ENCODE measurements at regions not wholly inside any gene's neighbourhood (a gene's known extent, or its start where the extent isn't known, plus 50 kb on each side); places are given as distances from the start of the nearest gene placed in this dataset.

GRCh38 chr1:22344851-22345560, 106.6 kb upstream of the ZBTB40 start:
- no peaks in the 10 kb centered on the region for H3K36me3 Mint-ChIP-seq
- peaks cover 27% of the 10 kb centered on the region for H3K27me3 Mint-ChIP-seq
- H3K4me1 Mint-ChIP-seq = peaks cover 5% of the 10 kb centered on the region
- H3K27ac Mint-ChIP-seq = no peak overlapping the region
- no peaks in the 10 kb centered on the region for H3K9me3 Mint-ChIP-seq
- H3K4me3 Mint-ChIP-seq = no peak overlapping the region
- DNase-seq (ENCODE audit: low spot score in 2 of 2) (no peak), ATAC-seq (ENCODE audit: low read depth) (no peak)

- DNase-seq (ENCODE audit: low spot score in 2 of 2) (no peak), ATAC-seq (ENCODE audit: low read depth) (no peak)
- Mint-ChIP-seq H3K36me3 (no peaks in the 10 kb centered on the region), H3K27ac (no peak overlapping the region), H3K27me3 (peaks cover 25% of the 10 kb centered on the region), H3K4me3 (no peak overlapping the region), H3K4me1 (peaks cover 3% of the 10 kb centered on the region), H3K9me3 (no peaks in the 10 kb centered on the region)
These were observed 103.5 kb upstream of the ZBTB40 start for GRCh38 chr1:22347854-22348760.

- H3K27me3 Mint-ChIP-seq = peaks cover 20% of the 10 kb centered on the region
These were observed 102.1 kb upstream of the ZBTB40 start for GRCh38 chr1:22349362-22350043.

GRCh38 chr1:22350171-22350923, 101.3 kb upstream of the ZBTB40 start:
- Mint-ChIP-seq H3K4me3 (no peak overlapping the region), H3K4me1 (peaks cover 3% of the 10 kb centered on the region), H3K27me3 (peaks cover 16% of the 10 kb centered on the region), H3K27ac (no peak overlapping the region), H3K9me3 (no peaks in the 10 kb centered on the region), H3K36me3 (no peaks in the 10 kb centered on the region)
- ATAC-seq (ENCODE audit: low read depth) (no peak), DNase-seq (ENCODE audit: low spot score in 2 of 2) (no peak)

More at GRCh38 chr1:22349362-22350043, 102.1 kb upstream of the ZBTB40 start:
- Mint-ChIP-seq H3K4me3 (no peak overlapping the region), H3K4me1 (peaks cover 3% of the 10 kb centered on the region), H3K36me3 (no peaks in the 10 kb centered on the region), H3K9me3 (no peaks in the 10 kb centered on the region), H3K27ac (no peak overlapping the region)
- ATAC-seq (ENCODE audit: low read depth) = no peak
- DNase-seq (ENCODE audit: low spot score in 2 of 2) = no peak

GRCh38 chr1:22350924-22351767, 100.5 kb upstream of the ZBTB40 start:
- no peak for ATAC-seq (ENCODE audit: low read depth)
- Mint-ChIP-seq H3K27ac (no peak overlapping the region), H3K9me3 (no peaks in the 10 kb centered on the region), H3K4me3 (no peak overlapping the region), H3K27me3 (peaks cover 15% of the 10 kb centered on the region), H3K36me3 (no peaks in the 10 kb centered on the region), H3K4me1 (peaks cover 3% of the 10 kb centered on the region)
- DNase-seq (ENCODE audit: low spot score in 2 of 2) = no peak

- Mint-ChIP-seq H3K4me1 (peaks cover 3% of the 10 kb centered on the region), H3K9me3 (no peaks in the 10 kb centered on the region), H3K27ac (no peak overlapping the region), H3K36me3 (no peaks in the 10 kb centered on the region), H3K4me3 (no peak overlapping the region), H3K27me3 (peaks cover 15% of the 10 kb centered on the region)
- DNase-seq (ENCODE audit: low spot score in 2 of 2) = no peak
- ATAC-seq (ENCODE audit: low read depth) = no peak
These were observed 99.9 kb upstream of the ZBTB40 start for GRCh38 chr1:22351768-22352080.

- no peak for ATAC-seq (ENCODE audit: low read depth)
- Mint-ChIP-seq H3K27ac (no peak overlapping the region), H3K4me3 (no peak overlapping the region), H3K27me3 (peaks cover 19% of the 10 kb centered on the region), H3K9me3 (no peaks in the 10 kb centered on the region), H3K36me3 (no peaks in the 10 kb centered on the region), H3K4me1 (peaks cover 3% of the 10 kb centered on the region)
- no peak for DNase-seq (ENCODE audit: low spot score in 2 of 2)
These were observed 99.3 kb upstream of the ZBTB40 start for GRCh38 chr1:22352355-22352754.

- Mint-ChIP-seq H3K9me3 (no peaks in the 10 kb centered on the region), H3K4me1 (peaks cover 3% of the 10 kb centered on the region), H3K36me3 (no peaks in the 10 kb centered on the region), H3K27ac (no peak overlapping the region), H3K4me3 (no peak overlapping the region), H3K27me3 (peaks cover 20% of the 10 kb centered on the region)
- ATAC-seq (ENCODE audit: low read depth) (no peak), DNase-seq (ENCODE audit: low spot score in 2 of 2) (no peak)
These were observed 98.8 kb upstream of the ZBTB40 start for GRCh38 chr1:22352896-22353295.

- Mint-ChIP-seq H3K27ac (no peak overlapping the region), H3K9me3 (no peaks in the 10 kb centered on the region), H3K27me3 (peaks cover 29% of the 10 kb centered on the region), H3K4me1 (no peaks in the 10 kb centered on the region), H3K36me3 (no peaks in the 10 kb centered on the region), H3K4me3 (no peak overlapping the region)
- ATAC-seq (ENCODE audit: low read depth) = no peak
- DNase-seq (ENCODE audit: low spot score in 2 of 2) = no peak
These were observed 92.2 kb upstream of the ZBTB40 start for GRCh38 chr1:22359427-22359826.

GRCh38 chr1:22362626-22363402, 88.8 kb upstream of the ZBTB40 start:
- DNase-seq (ENCODE audit: low spot score in 2 of 2) (no peak), ATAC-seq (ENCODE audit: low read depth) (no peak)
- no peaks in the 10 kb centered on the region for H3K4me1 Mint-ChIP-seq
- H3K36me3 Mint-ChIP-seq = no peaks in the 10 kb centered on the region
- H3K27ac Mint-ChIP-seq = no peak overlapping the region
- peaks cover 24% of the 10 kb centered on the region for H3K27me3 Mint-ChIP-seq
- H3K4me3 Mint-ChIP-seq = no peak overlapping the region
- H3K9me3 Mint-ChIP-seq = no peaks in the 10 kb centered on the region

- Mint-ChIP-seq H3K9me3 (no peaks in the 10 kb centered on the region), H3K27me3 (peaks cover 22% of the 10 kb centered on the region), H3K27ac (no peak overlapping the region), H3K36me3 (no peaks in the 10 kb centered on the region), H3K4me3 (no peak overlapping the region), H3K4me1 (no peaks in the 10 kb centered on the region)
- ATAC-seq (ENCODE audit: low read depth) (no peak), DNase-seq (ENCODE audit: low spot score in 2 of 2) (no peak)
These were observed 88.0 kb upstream of the ZBTB40 start for GRCh38 chr1:22363403-22364325.

GRCh38 chr1:22364326-22364650, 87.4 kb upstream of the ZBTB40 start:
- ATAC-seq (ENCODE audit: low read depth) (no peak), DNase-seq (ENCODE audit: low spot score in 2 of 2) (no peak)
- Mint-ChIP-seq H3K9me3 (no peaks in the 10 kb centered on the region), H3K27ac (no peak overlapping the region), H3K36me3 (no peaks in the 10 kb centered on the region), H3K27me3 (peaks cover 20% of the 10 kb centered on the region), H3K4me1 (no peaks in the 10 kb centered on the region), H3K4me3 (no peak overlapping the region)
